ENCODE measurements at regions not wholly inside any gene's neighbourhood (a gene's known extent, or its start where the extent isn't known, plus 50 kb on each side); places are given as distances from the start of the nearest gene placed in this dataset.
A peak's percentile ranks its signal among the peaks of the same experiment; 100 is the strongest.
"Not testable (repeated sequence)": the region's sequence is repeated elsewhere in the genome, so short reads cannot be mapped to it uniquely, and the experiment has no call there.

DNA sequence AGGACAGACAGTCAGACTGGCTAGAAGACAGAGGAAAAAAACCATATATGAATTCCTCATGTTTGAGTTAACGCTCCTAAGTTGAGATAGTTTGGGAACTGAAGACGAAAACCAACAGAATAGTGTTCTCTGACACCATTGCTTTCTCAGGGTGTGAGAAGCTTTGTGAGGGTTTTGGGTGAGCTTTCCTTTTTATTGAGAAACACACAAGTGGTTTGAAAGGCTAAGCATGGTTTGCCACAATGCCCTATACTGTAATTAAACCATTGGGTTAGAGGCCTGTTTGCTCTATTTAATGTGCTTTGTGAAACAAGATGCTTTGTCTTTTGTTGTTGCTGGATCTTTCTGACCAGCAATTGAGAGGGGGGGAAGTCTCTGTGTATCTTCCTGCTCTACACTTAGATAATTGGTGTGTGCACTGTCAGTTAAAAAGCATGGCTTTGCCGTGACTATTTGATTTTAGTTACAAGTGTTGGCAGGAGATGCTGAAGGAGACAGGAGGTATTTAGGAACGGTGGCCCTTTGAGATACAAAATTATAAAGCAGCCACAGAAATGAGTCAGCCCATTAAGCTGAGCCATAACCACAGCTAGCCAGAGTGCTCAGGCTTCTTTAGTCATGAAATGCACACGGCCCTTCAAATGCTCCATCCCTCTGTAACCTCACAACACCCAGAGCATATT is 273.0 kb upstream of the PREP start:
- TF ChIP-seq, protein P1, sequence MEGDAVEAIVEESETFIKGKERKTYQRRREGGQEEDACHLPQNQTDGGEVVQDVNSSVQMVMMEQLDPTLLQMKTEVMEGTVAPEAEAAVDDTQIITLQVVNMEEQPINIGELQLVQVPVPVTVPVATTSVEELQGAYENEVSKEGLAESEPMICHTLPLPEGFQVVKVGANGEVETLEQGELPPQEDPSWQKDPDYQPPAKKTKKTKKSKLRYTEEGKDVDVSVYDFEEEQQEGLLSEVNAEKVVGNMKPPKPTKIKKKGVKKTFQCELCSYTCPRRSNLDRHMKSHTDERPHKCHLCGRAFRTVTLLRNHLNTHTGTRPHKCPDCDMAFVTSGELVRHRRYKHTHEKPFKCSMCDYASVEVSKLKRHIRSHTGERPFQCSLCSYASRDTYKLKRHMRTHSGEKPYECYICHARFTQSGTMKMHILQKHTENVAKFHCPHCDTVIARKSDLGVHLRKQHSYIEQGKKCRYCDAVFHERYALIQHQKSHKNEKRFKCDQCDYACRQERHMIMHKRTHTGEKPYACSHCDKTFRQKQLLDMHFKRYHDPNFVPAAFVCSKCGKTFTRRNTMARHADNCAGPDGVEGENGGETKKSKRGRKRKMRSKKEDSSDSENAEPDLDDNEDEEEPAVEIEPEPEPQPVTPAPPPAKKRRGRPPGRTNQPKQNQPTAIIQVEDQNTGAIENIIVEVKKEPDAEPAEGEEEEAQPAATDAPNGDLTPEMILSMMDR (conservative IDR thresholded peaks at IDR 0.05; ENCODE audit: low read depth, low read length) = no peak
- H3K4me3 ChIP-seq (ENCODE audit: low read length) = no peak overlapping the region
- DNase-seq (ENCODE audit: low read depth) = peak; percentile 46

DNA sequence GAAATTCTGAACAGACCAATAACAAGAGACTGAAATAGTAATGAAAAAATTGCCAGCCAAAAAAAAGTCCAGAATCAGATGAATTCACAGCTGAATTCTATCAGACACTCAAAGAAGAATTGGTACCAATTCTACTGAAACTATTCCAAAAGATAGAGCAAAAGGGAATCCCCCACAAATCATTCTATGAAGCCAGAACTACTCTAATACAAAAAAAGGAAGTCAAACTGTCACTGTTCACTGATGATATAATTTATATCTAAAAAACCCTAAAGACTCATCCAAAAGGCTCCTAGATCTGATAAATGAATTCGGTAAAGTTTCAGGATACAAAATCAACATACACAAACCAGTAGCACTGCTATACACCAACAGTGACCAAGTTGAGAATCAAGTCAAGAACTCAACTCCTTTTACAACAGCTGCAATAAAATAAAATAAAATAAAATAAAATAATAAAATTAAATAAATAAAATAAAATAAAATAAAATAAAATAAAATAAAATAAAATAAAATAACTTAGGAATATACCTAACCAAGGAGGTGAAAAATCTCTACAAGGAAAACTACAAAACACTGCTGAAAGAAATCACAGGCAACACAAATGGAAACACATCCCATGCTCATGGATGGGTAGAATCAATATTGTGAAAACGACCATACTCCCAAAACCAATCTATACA is 270.1 kb upstream of the PREP start:
- not testable (repeated sequence) for H3K4me3 ChIP-seq (ENCODE audit: low read length); DNase-seq (ENCODE audit: low read depth)

DNA sequence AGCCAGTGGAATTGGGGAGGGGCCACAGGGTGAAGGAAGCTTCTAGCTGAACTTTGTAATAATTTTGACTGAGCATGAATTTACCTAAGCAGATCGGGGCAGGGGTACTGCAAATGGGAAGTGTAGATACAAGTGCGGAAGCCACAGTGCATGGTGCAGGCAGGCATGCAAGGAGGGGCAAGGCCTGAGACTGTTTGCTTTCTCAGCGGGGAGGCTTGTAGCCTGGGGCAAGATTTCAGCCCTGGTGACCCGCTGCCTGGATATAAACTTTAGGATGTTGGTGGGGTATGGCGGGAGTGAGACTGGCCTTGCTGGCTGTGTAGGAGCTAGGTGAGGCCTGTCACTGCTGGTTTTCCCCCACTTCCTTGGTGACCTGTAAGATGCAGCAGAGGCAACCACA is 266.4 kb upstream of the PREP start:
- no peak for DNase-seq (ENCODE audit: low read depth)
- TF ChIP-seq, protein P1 (conservative IDR thresholded peaks at IDR 0.05; ENCODE audit: low read depth, low read length) = no peak
- H3K4me3 ChIP-seq (ENCODE audit: low read length) = no peak overlapping the region

DNA sequence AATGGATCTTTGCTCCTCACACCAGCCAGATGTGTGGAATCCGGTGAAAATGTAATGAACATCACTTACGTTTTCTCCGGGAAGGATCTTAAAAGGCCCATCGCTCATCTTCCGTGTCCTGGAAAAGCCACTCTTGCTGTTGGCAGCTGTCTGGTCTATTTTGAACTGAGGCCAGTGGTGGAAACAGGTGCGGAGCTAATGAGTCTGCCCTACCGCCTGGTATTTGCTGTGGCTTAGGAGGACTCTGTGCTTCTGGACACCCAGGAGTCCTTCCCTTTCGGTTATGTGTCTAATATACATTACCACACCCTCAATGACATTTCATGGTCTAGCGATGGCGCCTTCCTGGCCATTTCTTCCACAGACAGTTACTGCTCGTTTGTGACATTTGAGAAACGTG is 264.2 kb upstream of the PREP start:
- no peak overlapping the region for H3K4me3 ChIP-seq (ENCODE audit: low read length)
- TF ChIP-seq, protein P1 (conservative IDR thresholded peaks at IDR 0.05; ENCODE audit: low read depth, low read length) = no peak
- no peak for DNase-seq (ENCODE audit: low read depth)

DNA sequence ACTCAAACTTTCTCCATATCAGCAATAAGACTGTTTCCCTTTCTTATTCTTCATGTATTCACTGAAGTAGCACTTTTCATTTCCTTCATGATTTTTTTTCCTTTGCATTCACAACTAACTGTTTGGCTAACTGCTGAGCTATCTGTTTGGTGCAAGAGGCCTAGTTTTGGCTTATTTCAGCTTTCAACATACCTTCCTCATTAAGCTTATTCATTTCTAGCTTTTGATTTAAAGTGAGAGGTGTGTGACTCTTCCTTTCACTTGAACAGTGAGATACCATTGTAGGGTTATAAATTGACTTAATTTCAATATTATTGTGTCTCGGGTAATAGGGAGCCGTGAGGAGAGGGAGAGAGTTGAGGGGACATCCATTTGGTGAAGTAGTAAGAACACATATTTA is 262.0 kb upstream of the PREP start:
- TF ChIP-seq, protein P1 (conservative IDR thresholded peaks at IDR 0.05; ENCODE audit: low read depth, low read length) = no peak
- H3K4me3 ChIP-seq (ENCODE audit: low read length) = no peak overlapping the region
- DNase-seq (ENCODE audit: low read depth) = no peak

DNA sequence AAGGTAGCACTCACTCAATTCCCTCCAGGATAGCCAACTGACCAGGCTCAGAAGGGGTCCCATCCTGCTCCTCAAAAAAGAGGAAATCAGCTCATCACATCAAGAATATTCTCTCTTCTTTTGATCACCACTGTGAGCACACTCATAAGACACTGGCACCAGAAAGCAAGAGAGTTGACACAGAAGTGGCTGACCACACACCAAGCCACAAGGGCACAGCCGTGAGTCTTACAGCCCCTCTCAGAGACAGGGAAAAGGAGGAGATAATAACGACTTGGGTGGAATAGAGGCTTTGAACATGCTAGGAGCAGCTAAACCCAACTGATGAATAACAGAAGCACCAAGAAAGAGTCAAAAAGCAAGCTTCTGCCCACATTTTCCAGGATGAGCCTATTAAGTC is 249.1 kb upstream of the PREP start:
- TF ChIP-seq, protein P1 (conservative IDR thresholded peaks at IDR 0.05; ENCODE audit: low read depth, low read length) = no peak
- no peak overlapping the region for H3K4me3 ChIP-seq (ENCODE audit: low read length)
- no peak for DNase-seq (ENCODE audit: low read depth)

DNA sequence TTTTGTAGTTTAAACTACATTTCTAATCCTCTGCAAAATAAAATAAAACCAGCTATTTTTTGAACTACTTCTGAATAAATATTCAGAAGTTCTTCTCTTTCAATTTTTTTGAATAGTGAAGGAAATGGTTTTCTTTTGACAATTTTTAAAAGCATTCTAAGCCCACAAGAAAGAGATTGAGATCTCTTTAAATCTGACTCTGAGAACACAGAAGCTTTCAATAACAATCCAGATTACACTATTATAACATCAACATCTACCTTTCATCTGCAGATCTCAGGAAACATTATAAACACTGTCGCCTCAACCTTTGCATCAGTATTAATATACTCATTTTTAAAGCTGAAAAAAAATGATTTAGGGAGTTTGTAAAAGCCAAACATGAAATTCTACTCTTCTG is 247.5 kb upstream of the PREP start:
- no peak for DNase-seq (ENCODE audit: low read depth)
- TF ChIP-seq, protein P1 (conservative IDR thresholded peaks at IDR 0.05; ENCODE audit: low read depth, low read length) = no peak
- no peak overlapping the region for H3K4me3 ChIP-seq (ENCODE audit: low read length)
